Fibroblast of mammary gland (primary cell): ENCODE measurements at regions not wholly inside any gene's neighbourhood (a gene's known extent, or its start where the extent isn't known, plus 50 kb on each side); places are given as distances from the start of the nearest gene placed in this dataset.

Source experiments
- DNase-seq: peaks from one replicate; pipeline ENCODE4 v3.0.0-alpha.2; 2010; ENCODE audit warnings: low read depth
- H3K4me3 ChIP-seq: 2 replicates; pipeline ENCODE4 v1.5.1; 2011; ENCODE audit warnings: low read depth, mild to moderate bottlenecking, low read length, moderate library complexity; ENCODE audit not compliant: control insufficient read depth
- CTCF ChIP-seq: conservative IDR thresholded peaks from 2 replicates; pipeline ENCODE4 v1.5.1; 2011; ENCODE audit warnings: low read depth, low read length, inconsistent platforms; ENCODE audit not compliant: control insufficient read depth, insufficient read depth

DNA sequence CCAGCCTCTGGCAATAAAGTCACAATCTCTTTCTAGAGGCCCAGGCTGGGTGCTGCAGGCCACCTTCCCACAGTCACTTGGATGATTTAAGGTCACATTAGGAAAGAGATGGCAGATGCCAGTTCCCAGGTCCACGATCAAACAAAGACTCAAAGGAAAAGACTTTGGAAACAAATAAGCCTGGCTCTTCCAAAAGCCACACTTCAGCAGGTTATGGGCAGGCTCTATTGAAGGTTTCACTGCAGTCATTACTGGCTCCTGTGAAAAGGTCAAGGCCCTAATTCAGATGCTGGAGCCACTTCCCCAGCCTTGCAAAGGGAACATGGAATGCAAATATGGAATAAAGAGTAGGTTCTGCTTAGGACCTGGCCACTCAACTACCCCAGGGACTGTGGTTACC is 104.0 kb upstream of the ZNF32 start:
- DNase-seq: no peak
- no peak overlapping the region for H3K4me3 ChIP-seq
- no peak for TF ChIP-seq CTCF

DNA sequence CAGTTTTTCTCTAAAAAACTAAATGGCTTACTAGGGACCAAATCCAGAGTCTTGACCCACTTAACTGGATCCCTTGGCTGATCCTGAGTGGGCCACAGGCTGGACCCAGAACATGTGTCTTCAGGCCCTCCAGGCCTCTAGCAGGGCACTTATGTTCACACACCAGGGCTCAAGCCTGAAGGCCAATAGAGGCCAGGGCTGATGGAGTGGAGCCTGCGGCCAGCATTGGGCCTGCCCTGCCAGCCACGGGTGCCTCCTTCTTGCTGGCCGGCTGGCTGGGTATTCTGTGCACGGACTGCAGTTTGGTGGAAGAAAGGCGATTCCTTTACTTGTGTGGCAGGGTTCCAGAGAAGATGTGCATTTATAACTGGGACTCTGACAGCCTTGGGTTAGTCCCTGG is 103.0 kb upstream of the ZNF32 start:
- DNase-seq: no peak
- H3K4me3 ChIP-seq: no peak overlapping the region
- no peak for TF ChIP-seq CTCF

DNA sequence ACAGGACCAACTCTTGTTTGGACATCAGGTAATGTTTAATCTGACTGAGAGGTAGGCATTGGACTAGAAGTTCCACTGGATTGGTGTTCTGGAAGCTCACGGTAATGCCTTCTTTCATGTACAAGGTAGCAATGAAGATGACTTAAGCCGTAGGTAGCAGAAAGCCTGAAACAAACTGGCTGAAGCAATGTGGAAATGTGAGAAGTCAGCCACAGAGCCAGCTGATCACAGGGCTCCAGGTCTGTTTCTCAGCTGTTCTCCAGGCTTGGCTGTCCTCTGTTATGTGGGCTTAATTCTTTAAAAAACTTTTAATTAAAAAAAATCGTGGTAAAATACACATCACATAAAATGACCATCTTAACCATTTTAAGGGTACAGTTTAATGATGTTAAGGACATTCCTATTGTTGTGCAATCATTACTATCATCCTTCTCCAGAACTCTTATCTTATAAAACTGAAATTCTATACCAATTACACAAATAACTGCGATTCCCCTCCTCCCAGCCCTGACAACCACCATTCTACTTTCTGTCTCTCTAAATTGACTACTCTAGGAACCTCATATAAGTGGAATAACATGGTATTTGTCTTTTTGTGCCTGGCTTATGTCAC is 101.4 kb upstream of the ZNF32 start:
- no peak overlapping the region for H3K4me3 ChIP-seq
- no peak for DNase-seq
- no peak for TF ChIP-seq CTCF

DNA sequence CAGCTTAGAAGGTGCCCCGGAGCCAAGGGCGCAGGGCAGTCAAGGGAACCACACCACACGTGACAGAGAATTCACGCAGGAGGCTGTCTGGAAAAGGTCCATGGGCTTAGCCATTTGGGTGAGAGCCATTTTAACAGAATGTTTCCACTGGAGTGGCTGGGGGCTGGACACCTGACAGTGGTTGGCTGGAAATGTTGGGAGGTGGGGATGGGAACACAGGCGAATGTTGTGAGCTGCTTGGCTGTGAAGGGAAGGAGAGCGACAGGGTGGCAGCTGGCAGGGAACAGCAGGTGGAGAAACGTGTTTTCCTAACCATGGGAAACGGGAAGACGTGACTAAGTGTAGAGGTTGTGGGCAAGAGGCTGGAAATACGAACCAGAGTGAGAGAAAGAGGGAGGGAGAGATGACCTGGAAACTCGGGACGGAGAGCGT is 100.5 kb upstream of the ZNF32 start:
- no peak overlapping the region for H3K4me3 ChIP-seq
- DNase-seq: no peak
- TF ChIP-seq CTCF: no peak

DNA sequence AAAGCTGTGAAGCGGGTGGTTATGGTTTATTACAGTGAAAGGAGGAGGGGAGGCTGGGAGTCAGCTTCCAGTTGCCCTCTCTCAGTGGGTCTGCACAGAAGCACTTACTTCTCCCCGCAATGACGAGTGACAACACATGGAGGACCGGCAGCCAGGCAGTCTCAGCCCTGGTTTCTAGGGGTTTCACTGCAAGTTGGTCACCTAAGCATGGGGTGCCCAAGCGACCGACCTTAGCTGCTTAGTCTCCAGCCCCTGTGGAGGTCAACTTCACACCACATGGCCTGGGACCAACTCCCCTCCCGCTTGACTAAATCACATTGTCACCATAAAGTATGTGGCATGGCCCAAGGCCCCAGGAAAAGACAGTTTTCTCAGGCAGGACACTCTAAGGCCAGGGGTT is 99.9 kb upstream of the ZNF32 start:
- DNase-seq: no peak
- no peak overlapping the region for H3K4me3 ChIP-seq
- TF ChIP-seq CTCF: no peak

- TF ChIP-seq CTCF: no peak
- DNase-seq: no peak
- H3K4me3 ChIP-seq: no peak overlapping the region
These were observed 98.2 kb upstream of the ZNF32 start for GRCh38 chr10:43746906-43747305.

DNA sequence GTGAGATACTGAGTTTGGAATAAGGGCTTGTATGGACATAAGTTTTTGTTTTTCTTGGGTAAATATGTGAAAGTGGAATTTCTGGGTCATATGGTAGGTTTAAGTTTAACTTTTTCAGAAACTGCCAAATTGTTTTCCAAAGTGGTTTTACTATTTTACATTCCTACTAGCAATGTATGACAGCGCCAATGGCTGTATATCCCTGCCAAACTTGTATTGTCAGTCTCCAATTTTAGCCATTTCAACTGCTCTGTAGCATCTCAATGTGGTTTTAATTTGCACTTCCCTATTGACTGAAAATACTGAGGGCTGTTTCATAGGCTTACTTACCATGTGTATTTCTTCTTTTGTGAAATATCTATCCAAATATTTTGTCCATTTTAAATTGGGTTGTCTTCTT is 90.5 kb upstream of the ZNF32 start:
- H3K4me3 ChIP-seq: no peak overlapping the region
- TF ChIP-seq CTCF: no peak
- DNase-seq: peak; percentile 24
